PC-3 (cell line): ENCODE measurements at regions not wholly inside any gene's neighbourhood (a gene's known extent, or its start where the extent isn't known, plus 50 kb on each side); places are given as distances from the start of the nearest gene placed in this dataset.

Experiments used
- CTCF ChIP-seq: fragments of 300-600 bp; sonication (generic); conservative IDR thresholded peaks from 2 replicates; pipeline ENCODE4 v1.5.1; 2017; ENCODE audit warnings: antibody characterized with exemption, low read depth, mild to moderate bottlenecking, low read length
- EZH2 ChIP-seq: fragments of 300-600 bp; sonication (generic); IDR thresholded peaks from one replicate; pipeline ENCODE4 v1.6.1; 2017; ENCODE audit warnings: antibody characterized with exemption, mild to moderate bottlenecking, low read length; ENCODE audit not compliant: unreplicated experiment

- TF ChIP-seq CTCF (no peak), EZH2 (no peak)
These were observed 85.2 kb upstream of the FAM20A start for GRCh38 chr17:68686108-68686988.
